ENCODE measurements at regions not wholly inside any gene's neighbourhood (a gene's known extent, or its start where the extent isn't known, plus 50 kb on each side); places are given as distances from the start of the nearest gene placed in this dataset.

DNA sequence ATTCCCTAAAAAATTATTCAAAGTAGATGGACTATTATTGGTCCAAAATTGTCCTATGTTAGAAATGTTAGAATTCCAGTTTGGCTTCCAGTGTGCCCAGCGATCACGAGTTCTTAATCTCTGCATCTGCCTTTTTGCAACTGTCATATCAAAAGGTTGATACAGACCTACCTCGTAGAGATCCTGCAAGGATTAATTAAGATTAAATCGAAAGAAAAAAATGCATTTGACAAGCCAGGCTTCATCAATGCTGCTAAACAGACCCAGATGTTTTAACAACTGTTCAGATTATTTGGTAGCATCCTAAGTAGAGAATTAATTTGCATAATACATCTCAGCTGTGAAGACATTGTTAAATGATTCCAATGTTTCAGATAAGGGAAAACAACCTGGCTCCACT, 336.5 kb downstream of the CRPPA start:
- DNase-seq, result no peak

DNA sequence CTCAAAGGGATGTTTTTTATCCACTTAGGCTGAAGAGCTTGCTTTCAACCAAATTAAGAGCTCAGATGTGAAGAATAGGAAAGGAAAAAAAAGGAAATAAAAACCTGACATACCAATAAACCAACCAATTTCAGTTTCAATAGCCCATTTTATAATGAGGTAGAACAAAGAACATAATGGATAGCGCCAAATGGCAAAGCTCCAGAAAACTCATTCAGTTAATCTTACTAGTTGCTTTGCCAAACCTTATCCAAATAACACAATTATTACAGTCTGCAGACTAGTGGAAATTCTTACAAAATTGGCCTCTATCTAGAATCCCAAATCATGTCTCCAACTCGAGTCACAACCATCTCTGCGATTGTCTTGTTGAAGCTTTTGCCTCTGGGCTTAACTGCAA, 337.0 kb downstream of the CRPPA start:
- no peak for DNase-seq

DNA sequence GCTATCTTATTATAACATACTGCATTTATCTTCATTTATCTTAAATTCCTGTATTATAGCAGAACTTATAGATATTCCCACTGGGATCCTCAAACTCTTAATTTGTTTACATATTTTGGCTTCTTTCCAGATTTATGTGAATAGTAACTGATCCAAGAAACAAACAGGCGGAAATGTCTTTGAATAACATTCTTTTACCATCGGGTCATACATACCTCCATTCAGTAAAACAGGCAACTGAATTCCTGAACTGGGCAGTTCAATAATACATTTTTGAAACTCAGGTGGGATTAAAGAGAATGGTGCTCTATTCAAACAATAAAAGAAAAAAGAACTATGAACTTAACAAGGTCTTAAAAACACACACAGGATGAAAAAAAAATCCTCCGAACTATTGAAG, 337.4 kb downstream of the CRPPA start:
- no peak for DNase-seq

DNA sequence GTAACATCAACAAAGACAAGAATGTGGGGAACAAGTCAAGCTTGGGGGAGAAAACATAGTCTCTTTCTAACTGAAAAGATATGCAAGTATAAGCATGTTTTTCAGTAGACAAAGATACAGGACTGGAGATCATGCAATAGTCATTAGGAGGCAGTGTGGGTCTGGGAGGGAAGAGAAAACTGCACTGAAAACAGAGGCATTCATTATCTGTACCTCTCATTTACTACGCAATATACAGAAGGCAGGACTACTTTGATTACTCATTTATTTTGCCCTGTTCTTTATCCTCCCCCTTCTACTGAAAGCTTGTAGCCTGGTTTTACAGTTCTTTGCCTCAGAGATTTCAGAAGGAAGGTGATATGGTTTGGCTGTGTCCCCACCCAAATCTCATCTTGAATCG, 341.2 kb downstream of the CRPPA start:
- DNase-seq, result no peak

DNA sequence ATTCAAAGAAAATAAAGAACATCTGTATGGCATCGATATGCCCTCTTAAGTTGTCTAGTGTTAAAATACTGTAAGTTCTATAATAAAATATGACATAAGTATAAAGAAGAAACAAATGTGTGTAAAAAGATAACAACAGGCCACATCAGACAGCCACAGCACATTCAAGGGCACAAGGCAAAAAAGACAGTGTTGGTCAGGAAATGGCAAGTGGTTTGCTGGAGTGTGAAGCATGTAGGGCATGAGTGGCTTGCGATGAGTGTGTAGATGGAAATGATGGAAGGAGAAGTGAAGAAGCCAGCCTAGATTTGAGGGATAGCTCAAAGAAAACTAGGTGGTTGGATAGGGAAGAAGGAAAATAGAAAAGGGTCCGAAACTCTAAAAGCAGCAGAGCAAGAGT, 341.6 kb downstream of the CRPPA start:
- peak; percentile 13 for DNase-seq

DNA sequence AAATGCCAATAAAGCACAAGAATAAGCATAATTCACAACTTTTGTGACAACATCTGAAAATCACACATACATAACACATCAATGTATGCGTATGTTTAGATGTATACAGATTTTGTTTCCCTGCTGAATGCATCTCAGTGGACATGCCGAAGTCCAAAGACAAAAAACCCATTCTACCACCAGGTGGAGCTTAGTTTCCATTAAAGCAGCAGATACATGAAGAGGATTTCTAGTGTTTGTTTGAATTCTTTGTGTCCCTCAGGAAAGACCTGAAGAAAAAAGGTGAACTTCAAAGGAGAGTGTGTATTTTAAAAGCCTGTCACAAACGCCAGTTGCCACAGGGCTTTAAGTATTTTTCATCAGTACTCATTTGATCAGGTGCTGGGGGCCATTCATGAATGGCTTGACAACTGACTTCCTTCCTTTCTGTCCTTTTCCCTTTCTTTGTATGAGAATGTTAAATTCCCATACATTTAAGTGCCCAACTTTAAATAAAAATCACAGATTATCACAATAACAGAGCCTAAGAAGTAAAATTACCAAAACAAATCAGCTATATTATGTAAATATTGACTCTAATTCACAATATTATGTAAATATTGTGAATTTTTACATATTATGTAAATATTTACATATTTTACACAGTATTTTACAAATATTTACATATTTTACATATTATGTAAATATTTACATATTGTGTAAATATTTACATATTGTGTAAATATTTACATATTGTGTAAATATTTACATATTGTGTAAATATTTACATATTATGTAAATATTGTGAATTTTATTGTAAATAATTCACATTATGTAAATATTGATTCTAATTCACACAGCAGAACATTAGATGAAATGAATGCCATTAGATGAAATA, 343.0 kb downstream of the CRPPA start:
- DNase-seq, result peak; percentile 79

DNA sequence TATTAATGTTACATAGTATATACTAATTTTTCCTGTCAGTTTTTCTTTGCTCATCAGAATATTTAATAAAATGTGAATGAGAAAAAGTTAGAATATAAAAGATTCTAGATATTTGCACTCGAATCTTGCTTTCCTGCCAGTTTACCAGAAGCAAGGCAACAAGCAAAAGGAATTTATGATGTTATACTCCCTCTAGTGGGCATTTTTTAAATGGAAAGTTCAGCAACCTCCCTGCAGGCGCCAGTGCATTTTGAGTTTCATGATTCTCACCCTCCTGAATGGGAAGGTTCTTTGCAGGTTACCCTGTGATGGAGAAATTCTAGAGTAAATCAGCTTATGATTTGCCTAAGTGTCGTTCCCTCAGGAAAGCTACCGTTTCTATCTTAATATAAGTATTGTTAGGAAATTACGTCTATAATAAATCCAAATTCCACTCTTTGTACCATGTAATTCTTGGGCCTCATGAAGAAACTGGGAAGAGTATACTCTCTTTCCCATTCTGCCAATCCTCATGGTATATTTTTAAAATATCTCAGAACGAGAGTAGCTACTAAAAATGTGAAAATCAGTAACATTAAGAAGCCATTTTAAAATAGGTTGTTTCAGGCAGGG, 350.0 kb downstream of the CRPPA start:
- DNase-seq, result peak; percentile 85

DNA sequence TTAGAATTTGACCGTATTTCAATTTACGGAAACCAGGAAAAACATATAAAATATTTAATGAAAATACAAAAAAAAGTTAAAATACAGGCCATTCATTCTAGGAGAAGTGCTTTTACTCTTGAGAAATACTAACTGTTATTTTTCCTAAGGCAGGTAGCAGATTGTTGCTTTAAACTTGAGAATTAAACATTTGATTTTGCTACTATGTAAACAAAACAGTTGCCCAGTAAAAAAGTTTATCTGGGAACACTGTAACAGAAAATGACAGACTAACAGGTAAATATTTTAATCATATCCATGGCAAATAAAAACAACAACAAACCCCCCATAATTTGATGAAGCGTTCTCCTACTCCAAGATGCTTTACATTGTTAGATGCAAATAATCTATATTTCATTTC, 350.5 kb downstream of the CRPPA start:
- DNase-seq, result no peak

DNA sequence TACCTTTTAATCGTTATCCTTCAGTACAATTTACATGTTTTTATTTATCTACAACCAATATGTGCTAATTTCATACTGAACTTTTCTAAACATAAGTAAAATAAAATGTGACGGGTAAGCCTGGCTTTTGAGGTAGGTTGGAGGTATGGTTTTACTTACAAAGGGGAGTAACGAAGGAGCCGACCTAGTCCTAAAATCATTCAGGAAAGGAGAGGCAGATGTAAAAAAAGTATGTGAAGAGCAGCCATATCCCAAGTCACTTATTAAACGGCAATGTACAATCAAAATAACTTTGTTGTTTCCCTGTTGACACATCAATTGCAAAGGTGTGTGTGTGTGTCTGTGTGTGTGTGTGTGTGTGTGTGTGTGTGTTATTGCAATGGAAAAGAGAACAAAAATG, 351.3 kb downstream of the CRPPA start:
- DNase-seq, result no peak

DNA sequence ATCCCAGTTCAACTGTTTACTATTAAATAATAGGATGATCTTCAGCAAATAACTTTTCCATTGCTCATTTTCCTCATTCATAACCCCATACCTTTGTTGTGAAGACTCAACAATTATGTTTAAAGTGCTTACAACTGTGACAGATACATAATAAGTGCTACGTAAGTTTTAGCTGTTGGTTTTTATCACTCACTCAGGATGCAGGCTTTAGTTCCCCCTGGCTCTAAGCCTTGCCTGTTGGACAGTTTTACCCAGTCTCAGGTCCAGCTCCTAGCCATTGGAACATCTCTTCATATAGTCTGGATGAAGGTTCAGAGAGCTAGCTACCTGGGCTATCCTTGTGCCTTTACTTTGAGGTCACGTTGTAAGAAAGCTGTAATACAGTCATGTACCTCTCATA, 353.2 kb downstream of the CRPPA start:
- no peak for DNase-seq

DNA sequence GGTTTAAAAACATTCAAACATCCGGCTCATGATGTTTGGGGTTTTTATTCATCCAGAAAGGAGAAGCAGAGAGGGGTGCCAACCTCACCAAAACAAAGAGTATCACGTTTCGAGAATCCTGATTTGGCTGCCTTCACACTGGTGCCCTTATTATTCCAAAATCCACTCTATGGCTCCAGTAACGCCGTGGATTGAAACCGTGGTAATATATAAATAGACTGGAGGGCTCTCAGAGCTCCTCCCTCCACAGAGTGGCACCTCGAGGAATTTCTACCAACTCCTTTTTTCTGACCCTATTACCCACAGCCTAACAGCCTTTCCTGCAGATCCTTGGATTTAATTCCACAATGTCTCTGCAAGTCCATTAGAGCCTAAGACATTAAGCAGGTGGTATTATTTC, 353.6 kb downstream of the CRPPA start:
- no peak for DNase-seq

DNA sequence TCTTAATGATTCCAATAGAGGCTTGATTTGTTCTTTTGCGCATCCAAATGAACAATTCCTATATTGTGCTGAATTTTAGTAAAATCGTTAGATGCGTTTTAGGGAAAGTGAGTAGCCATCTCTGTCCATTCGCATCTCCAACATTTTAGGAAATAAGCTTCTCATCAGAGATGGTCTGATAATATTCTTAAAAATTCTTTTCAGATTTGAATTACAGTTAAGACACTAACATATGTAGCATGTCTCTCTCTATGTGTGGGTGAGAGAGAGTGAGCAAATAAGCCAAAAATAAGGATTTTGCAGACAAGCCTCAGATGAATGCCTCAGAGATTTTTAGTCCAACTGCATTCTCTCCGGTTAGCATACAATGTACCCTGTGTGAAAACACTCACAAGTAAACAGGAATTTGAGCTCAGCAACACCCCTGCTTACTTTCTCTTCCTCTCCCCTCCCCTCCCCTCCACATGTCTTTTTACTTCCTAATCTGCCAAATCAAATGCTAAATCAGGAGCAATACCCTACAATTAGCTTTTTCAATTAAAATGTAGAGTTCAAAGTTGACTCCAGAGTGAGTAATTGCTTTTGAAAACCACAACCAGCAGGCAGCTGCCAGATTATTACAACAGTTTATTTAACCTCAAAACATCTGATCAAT, 354.4 kb downstream of the CRPPA start:
- no peak for DNase-seq

DNA sequence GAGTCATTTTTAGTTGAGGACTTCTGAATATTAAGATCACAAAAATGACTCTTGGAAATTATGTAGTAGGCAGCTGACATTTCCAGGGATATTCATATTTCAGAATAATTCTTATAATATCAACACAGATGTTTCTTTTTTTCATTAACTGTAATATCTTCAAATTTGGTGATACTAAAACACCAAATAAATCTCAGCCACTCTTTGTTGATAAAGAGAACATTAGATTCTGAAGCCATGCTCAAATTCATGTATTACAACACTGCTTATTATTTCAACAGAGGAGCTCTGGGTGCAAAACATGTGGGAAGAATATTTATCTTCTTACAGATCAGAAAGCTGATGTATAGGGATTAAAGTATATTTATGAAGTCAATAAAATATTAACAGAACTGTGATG, 355.4 kb downstream of the CRPPA start:
- DNase-seq, result no peak

DNA sequence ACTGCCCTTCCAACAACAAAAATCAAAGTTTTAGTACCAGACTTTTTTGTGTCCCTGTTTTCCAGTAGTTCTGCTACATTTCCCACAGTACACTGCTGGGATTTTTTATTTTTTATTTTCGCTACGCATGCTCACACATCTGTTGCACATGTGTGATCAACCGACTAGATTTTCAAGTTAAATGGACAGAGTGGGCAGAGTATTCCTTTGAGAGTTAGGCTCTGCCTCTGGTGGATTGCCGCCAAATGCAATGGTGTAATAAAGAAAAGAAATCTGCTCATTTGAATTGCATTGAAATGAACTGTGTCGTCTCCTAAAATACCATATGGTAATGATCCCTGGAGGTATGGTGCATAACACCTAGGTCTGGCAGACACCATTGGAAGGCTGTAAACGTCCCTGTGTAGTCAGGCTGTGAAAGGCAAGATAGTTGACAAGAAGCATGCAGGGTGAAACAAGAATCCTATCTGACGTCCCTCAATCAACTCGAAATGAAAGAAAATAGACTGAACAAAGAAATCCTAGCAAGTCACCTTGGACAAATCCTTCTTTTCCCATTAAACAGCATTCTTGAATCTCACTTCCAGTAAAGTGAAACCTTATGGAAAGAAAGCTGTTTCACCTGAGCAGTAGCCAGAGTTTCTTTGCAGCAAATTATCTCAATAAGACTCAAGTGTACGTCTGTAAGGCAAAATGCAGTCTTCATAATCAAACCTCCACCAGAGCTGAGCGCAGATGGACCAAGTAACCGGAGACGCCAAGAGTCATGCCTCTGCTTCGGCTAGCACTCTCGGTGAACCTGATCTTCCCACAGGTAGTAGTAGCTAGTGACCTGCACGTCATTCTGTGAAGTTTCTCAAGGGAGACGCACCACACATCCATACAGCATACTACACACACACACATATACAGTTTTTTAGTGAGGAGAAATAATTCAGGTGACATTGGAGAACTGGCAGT, 357.3 kb downstream of the CRPPA start:
- DNase-seq, result no peak

DNA sequence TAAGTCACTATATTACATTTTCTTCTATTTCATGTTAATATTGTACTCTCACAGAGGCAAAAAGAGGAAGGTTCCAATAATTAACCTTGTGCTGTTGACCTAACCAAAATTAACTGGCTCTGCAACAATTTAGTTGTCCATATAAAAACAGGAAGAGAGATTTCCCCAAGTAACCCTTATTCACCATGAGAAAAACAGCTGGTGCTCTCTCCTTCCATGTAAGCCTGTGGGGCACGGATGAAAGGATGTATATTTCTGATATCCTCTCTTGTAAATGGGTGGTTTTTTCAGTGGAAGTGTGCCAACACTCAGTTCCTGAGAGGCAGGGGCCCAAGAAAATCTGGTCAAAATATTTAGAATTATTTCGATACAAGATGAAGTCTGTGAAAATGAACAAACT, 358.1 kb downstream of the CRPPA start:
- DNase-seq, result peak; percentile 13

DNA sequence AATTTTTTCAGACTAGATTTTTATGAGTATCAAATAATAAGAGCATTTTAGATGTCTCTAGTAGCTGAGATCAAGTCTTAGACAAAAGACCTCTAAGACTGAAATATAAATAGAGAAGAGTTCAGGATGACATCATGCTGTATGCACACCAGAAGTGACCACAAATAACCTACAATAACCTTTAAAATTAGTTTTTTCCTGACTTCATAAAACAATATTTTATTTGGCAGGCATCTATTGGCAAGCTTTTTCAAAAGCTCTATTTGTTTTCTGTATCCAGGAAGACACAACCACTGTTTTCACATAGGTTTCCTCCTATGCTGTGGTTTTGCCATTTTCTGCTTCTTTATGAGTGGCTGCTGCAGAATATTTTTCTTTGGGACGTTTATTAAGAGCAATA, 359.1 kb downstream of the CRPPA start:
- no peak for DNase-seq

DNA sequence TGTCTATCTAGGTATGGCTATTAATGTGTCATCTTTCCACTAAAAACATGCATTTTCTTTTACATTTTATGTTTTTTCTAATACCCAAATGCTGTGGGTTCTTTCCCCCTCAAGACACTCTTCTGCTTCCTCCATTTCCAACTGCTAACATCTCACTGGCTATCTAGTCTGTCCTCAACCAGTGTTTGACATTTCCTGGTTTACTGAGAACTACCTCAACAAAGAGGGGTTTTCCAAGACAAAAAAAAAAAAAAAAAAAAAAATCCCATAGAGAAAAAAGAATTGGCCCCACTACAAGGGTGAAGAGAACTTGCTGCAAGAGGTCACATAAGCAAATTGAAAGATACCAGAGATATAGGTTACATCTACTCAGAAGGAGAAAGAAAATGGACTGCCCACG, 359.7 kb downstream of the CRPPA start:
- DNase-seq, result no peak

DNA sequence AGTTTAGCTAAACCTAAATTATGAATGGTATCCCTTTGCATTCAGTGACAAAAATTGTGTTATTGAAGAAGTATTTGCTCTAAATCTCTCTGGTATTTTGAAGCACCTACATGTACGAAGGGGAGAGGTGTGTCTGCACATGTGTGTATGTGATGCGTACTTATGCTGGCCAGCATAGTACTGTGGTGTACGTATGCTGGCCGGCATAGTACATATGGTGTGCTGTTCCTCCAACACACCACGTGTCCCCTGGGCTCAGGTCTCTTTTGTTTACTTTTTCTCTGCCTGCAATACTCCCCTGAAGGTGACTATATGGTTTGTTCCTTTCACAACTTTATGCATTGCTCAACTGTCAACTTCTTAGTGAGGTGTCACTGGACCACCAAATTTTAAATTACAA, 360.3 kb downstream of the CRPPA start:
- DNase-seq, result no peak

DNA sequence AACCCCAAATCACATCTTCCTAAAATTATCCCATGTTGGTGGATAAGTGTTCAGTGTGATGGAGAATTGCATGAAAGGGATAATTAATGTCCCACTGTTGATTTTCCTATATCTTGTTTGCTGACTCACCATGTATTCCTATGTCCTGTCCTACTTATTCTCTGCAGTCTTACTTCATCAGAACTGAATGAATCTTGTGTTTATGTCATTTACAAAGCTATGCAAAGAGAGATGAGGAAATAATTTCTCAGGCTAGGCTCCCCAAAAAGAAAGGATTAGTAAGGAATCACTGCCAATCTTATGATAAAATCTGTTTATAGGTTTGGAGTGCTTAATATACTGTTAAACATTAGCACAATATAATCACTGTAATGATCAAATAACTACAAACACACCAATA, 360.8 kb downstream of the CRPPA start:
- DNase-seq, result no peak

DNA sequence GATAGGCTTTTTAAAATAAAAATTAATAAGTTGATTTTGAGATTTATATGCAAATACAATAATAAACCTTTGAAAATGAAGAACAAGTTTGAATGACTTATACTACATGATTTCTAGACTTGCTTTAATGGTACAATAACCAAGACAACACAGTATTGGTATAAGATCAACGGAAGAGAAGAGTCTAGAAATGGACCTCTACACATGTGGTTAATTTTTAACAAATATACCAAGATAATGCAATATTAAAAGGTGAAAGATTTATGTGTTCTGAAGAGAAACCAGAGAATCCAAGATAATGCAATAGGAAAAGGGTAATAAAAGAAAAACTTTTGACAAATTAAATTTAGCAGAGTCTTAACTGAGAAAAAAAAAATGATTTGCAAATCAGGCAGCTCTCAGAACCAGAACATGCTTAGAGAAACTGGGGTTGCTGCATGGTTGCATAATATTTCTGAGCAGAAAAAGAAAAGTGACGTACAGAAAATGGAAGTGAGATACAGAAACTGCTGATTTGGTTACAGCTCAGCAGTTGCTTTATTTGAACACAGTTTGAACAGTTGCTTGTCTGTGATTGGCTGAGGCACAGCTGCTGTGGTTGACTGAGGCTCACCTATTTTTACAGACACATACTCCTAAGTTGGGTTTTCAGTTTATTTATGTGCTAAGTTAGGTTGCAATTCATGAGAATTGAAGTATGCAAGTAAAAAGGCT, 365.9 kb downstream of the CRPPA start:
- no peak for DNase-seq

DNA sequence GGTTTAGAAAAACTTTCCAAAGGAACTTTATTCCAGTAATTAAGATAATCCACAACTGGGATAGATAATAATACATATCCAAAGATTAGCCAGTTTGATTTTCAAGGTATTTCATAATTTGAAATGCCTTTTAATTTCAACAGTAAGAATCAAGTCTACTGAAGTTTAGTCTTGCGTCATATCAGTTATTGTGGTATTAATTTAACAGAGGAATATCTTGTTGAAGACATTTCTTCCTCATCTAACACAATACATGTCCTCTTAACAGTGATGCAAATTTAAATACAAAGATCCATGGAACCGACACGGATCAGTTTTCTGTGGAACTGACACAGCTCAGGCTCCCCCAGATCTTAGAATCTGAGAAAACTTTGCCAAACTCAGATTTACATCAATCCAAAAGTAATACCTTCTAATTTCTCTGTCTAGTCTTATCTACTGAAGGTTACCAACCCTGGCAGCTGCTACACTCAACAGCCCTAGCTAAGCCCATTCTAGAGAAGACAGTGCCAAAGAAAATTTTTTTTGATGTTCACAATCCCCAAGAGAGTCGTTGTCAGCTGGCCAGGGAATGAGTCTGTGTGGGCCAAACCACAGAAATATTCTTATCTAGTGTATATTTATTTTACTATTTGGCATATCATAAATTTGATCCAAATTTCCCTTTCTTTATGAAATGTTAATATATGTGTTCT, 365.2 kb upstream of the MEOX2 start:
- DNase-seq, result no peak

DNA sequence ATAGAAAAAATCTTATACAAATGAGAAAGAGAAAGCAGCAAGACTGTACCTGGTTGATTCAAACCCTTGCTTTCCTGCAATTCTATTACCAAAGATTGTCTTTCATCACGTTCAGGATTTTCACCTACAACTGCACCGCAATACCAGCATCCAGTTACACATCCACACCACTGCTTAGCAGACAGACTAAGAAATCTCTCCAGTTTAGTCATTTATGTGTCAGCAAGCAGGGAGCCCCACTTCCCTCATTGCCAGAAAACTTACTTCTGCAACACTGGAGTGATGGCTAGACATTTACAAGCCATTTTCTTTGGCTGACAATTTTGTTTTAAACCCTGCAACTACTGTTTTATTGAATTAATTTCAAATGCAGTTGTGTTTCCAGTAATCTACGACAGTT, 359.6 kb upstream of the MEOX2 start:
- no peak for DNase-seq

Measured in hematopoietic multipotent progenitor cell treated with erythropoietin and hydrocortisone succinate and interleukin-3 and kit ligand, for 6 days (in vitro differentiated cells).